Chondrocyte (in vitro differentiated cells): ENCODE measurements at regions not wholly inside any gene's neighbourhood (a gene's known extent, or its start where the extent isn't known, plus 50 kb on each side); places are given as distances from the start of the nearest gene placed in this dataset.
A peak's percentile ranks its signal among the peaks of the same experiment; 100 is the strongest.

Experiments used
- DNase-seq: peaks from one replicate; pipeline ENCODE4 v3.0.0; 2021; ENCODE audit warnings: mixed read lengths, low spot score
- H3K27ac Mint-ChIP-seq: one replicate; pipeline ENCODE4 v1.8.0; 2021; ENCODE audit warnings: mild to moderate bottlenecking, moderate library complexity, mixed read lengths; ENCODE audit not compliant: unreplicated experiment
- H3K27me3 Mint-ChIP-seq: 2 replicates; pipeline ENCODE4 v1.8.0; 2021; ENCODE audit warnings: low read depth, mixed read lengths
- H3K36me3 Mint-ChIP-seq: 2 replicates; pipeline ENCODE4 v1.8.0; 2021; ENCODE audit warnings: low read depth, mixed read lengths
- H3K4me1 Mint-ChIP-seq: 2 replicates; pipeline ENCODE4 v1.8.0; 2021; ENCODE audit warnings: low read depth, mild to moderate bottlenecking, mixed read lengths
- H3K4me3 Mint-ChIP-seq: one replicate; pipeline ENCODE4 v1.8.0; 2021; ENCODE audit warnings: mild to moderate bottlenecking, moderate library complexity, mixed read lengths; ENCODE audit not compliant: unreplicated experiment
- H3K9me3 Mint-ChIP-seq: 2 replicates; pipeline ENCODE4 v1.8.0; 2021; ENCODE audit warnings: low read depth, mixed read lengths
- CTCF ChIP-seq: fragments of 200-600 bp; sonication (generic); IDR thresholded peaks from 2 replicates; pipeline ENCODE4 v1.5.0; 2021; ENCODE audit warnings: antibody characterized with exemption, mild to moderate bottlenecking, moderate library complexity

- no peak for DNase-seq
- H3K27me3 Mint-ChIP-seq: peaks cover 14% of the 10 kb centered on the region
- no peak overlapping the region for H3K27ac Mint-ChIP-seq
- H3K4me1 Mint-ChIP-seq: no peaks in the 10 kb centered on the region
- no peak overlapping the region for H3K4me3 Mint-ChIP-seq
- no peak for TF ChIP-seq CTCF
- no peaks in the 10 kb centered on the region for H3K36me3 Mint-ChIP-seq
- peaks cover 2% of the 10 kb centered on the region for H3K9me3 Mint-ChIP-seq
Measured at GRCh38 chr22:48891688-48892577, 935.7 kb downstream of the BRD1 start.

- Mint-ChIP-seq H3K4me1 (no peaks in the 10 kb centered on the region), H3K27ac (no peak overlapping the region), H3K36me3 (no peaks in the 10 kb centered on the region), H3K4me3 (no peak overlapping the region), H3K9me3 (peaks cover 2% of the 10 kb centered on the region), H3K27me3 (peaks cover 16% of the 10 kb centered on the region)
- TF ChIP-seq CTCF: no peak
- peak; percentile 48 for DNase-seq
Measured at GRCh38 chr22:48890693-48891554, 936.7 kb downstream of the BRD1 start.

GRCh38 chr22:48889887-48890692, 937.6 kb downstream of the BRD1 start:
- TF ChIP-seq CTCF: no peak
- peaks cover 12% of the 10 kb centered on the region for H3K27me3 Mint-ChIP-seq
- H3K36me3 Mint-ChIP-seq: no peaks in the 10 kb centered on the region
- peak; percentile 86 for DNase-seq
- H3K4me3 Mint-ChIP-seq: no peak overlapping the region
- peaks cover 2% of the 10 kb centered on the region for H3K9me3 Mint-ChIP-seq
- no peaks in the 10 kb centered on the region for H3K4me1 Mint-ChIP-seq
- H3K27ac Mint-ChIP-seq: no peak overlapping the region

GRCh38 chr22:48889209-48889830, 938.4 kb downstream of the BRD1 start:
- H3K27ac Mint-ChIP-seq: no peak overlapping the region

More at GRCh38 chr22:48889209-48889830, 938.4 kb downstream of the BRD1 start:
- H3K4me1 Mint-ChIP-seq: no peaks in the 10 kb centered on the region
- peaks cover 2% of the 10 kb centered on the region for H3K9me3 Mint-ChIP-seq
- peaks cover 12% of the 10 kb centered on the region for H3K27me3 Mint-ChIP-seq
- TF ChIP-seq CTCF: no peak
- DNase-seq: peak; percentile 69
- H3K36me3 Mint-ChIP-seq: no peaks in the 10 kb centered on the region
- H3K4me3 Mint-ChIP-seq: no peak overlapping the region
